ENCODE measurements at regions not wholly inside any gene's neighbourhood (a gene's known extent, or its start where the extent isn't known, plus 50 kb on each side); places are given as distances from the start of the nearest gene placed in this dataset.

DNA sequence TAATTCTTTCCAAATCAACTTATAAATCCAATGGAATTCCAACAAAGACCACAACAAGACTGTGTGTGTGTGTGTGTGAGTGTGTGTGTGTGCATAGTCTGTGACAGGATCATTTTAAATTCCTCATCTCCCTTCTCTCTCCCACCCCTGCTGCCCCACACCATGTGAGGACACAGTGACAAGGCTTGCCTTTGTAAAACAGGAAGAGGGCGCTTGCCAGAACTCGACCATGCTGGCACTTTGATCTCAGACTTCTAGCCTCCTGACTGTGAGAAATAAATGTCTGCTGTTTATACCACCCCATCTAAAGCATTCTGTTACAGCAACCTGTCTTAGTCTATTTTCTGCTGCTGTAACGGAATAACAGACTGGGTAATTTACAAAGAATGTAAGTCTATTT is 99.1 kb downstream of the NSMCE3 start:
- no peak overlapping the region for H3K4me3 ChIP-seq (ENCODE audit: low read depth, low read length)
- no peak for DNase-seq (ENCODE audit: low read depth)
- TF ChIP-seq, protein P1, sequence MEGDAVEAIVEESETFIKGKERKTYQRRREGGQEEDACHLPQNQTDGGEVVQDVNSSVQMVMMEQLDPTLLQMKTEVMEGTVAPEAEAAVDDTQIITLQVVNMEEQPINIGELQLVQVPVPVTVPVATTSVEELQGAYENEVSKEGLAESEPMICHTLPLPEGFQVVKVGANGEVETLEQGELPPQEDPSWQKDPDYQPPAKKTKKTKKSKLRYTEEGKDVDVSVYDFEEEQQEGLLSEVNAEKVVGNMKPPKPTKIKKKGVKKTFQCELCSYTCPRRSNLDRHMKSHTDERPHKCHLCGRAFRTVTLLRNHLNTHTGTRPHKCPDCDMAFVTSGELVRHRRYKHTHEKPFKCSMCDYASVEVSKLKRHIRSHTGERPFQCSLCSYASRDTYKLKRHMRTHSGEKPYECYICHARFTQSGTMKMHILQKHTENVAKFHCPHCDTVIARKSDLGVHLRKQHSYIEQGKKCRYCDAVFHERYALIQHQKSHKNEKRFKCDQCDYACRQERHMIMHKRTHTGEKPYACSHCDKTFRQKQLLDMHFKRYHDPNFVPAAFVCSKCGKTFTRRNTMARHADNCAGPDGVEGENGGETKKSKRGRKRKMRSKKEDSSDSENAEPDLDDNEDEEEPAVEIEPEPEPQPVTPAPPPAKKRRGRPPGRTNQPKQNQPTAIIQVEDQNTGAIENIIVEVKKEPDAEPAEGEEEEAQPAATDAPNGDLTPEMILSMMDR (conservative IDR thresholded peaks at IDR 0.05; ENCODE audit: low read depth, low read length): no peak
